Spleen (tissue), 11 donors: ENCODE measurements at regions not wholly inside any gene's neighbourhood (a gene's known extent, or its start where the extent isn't known, plus 50 kb on each side); places are given as distances from the start of the nearest gene placed in this dataset.

ENCODE experiments used
- DNase-seq: peaks from one replicate; pipeline ENCODE4 v3.0.0-alpha.2; 2020
- H3K27ac ChIP-seq, 8 donors: fragments of 200-600 bp; sonication (generic) in 7 of 8; 1 replicate in 4 of 8; 2 replicates in 4 of 8; pipeline versions ENCODE4 v1.5.0 to v1.8.0; 2016 to 2021; ENCODE audit warnings: inconsistent platforms in 4 of 8, mild to moderate bottlenecking in 4 of 8, moderate library complexity in 1 of 8
- H3K27me3 ChIP-seq, 7 donors: fragments of 200-600 bp; sonication (generic) in 6 of 7; replicated peaks in 1 of 7; 1 replicate in 4 of 7; 2 replicates in 3 of 7; pipeline versions ENCODE4 v1.5.0 to v1.8.0; 2016 to 2021; ENCODE audit warnings: inconsistent platforms in 3 of 7, mild to moderate bottlenecking in 1 of 7
- H3K36me3 ChIP-seq, 6 donors: fragments of 200-600 bp; sonication (generic) in 5 of 6; 1 replicate in 4 of 6; 2 replicates in 2 of 6; pipeline versions ENCODE4 v1.5.0 to v1.8.0; 2016 to 2021; ENCODE audit warnings: inconsistent platforms in 2 of 6
- H3K4me1 ChIP-seq, 6 donors: fragments of 200-600 bp; sonication (generic) in 5 of 6; 1 replicate in 3 of 6; 2 replicates in 3 of 6; pipeline versions ENCODE4 v1.5.0 to v1.8.0; 2016 to 2021; ENCODE audit warnings: inconsistent platforms in 3 of 6
- H3K4me3 ChIP-seq, 8 donors: fragments of 200-600 bp; sonication (generic) in 7 of 8; 1 replicate in 4 of 8; 2 replicates in 4 of 8; pipeline versions ENCODE4 v1.5.0 to v1.8.0; 2016 to 2021; ENCODE audit warnings: inconsistent platforms in 4 of 8, mild to moderate bottlenecking in 4 of 8, moderate library complexity in 2 of 8
- H3K9me3 ChIP-seq, 8 donors: fragments of 200-600 bp; sonication (generic) in 7 of 8; 1 replicate in 4 of 8; 2 replicates in 4 of 8; pipeline versions ENCODE4 v1.5.0 to v1.8.0; 2016 to 2021; ENCODE audit warnings: inconsistent platforms in 4 of 8
- POLR2A ChIP-seq, 3 donors: fragments of 450-650 bp; IDR thresholded peaks; one replicate each; pipeline ENCODE4 v1.5.1; 2017; ENCODE audit warnings: antibody characterized with exemption in 3 of 3, mild to moderate bottlenecking in 1 of 3
- POLR2AphosphoS5 ChIP-seq, 3 donors: sonication (generic); formaldehyde crosslinking; IDR thresholded peaks; one replicate each; pipeline ENCODE4 v1.5.1; 2017; ENCODE audit warnings: antibody characterized with exemption in 3 of 3
- WGBS, 5 donors: extraction: QIAGEN DNeasy Blood & Tissue Kit in 3 of 5; methylation state at CpG; one replicate each; pipeline versions ENCODE4 v1.1.5 to v1.1.7; 2013 to 2018; 5-methylcytosine and 5-hydroxymethylcytosine counted together
- intact Hi-C: fragments of 100-400 bp; cut with DNase I; formaldehyde crosslinking; loops from one replicate; pipeline ENCODE4 v1.15.0; 2023; ENCODE audit warnings: low total_unique reads
- TF ChIP-seq, protein P1 (sequence below), 11 experiments: fragments of 200-600 bp in 7 of 11; fragments of 450-650 bp in 4 of 11; sonication (generic) in 4 of 11; IDR thresholded peaks in 8 of 11; conservative IDR thresholded peaks in 3 of 11; 1 replicate in 7 of 11; 2 replicates in 4 of 11; pipeline versions ENCODE4 v1.4.0 to v1.8.0; 2016 to 2021; ENCODE audit warnings: antibody characterized with exemption in 11 of 11, inconsistent platforms in 4 of 11, mild to moderate bottlenecking in 1 of 11
- donor health status: healthy with polysubstance abuse.
- donor health status: DM: no; HTN: no; CAD: no; lungs with moderate emphysema.
- donor health status: DM: no; HTN: no; CAD: no.
- donor health status: Bipolar disorder and iron deficiency.
- donor health status: healthy.
- donor health status: DM: no; HTN: no; CAD: no.
- donor health status: DM: yes; HTN: yes; CAD: no.

DNA sequence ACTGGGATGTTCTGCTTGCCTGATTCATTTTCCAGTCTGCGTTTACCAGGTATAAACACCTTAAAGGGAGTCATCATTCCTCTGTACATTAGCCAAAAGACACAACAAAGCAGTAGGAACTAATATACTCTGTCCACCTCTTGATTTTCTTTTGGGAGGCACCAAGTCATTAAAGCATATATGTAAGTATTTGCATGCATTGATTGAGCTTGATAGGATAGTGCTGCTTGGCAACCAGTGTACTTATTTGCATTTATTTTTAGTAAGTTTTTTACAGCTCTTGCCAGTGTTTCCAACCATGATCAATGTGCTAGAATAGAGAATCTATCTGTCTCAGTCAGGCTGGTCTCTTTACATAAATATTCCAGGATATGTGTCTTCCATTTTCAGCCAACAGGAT lies 353.3 kb upstream of the SEMA3C start:
- Histone ChIP-seq H3K27ac (no peak overlapping the region), H3K36me3 (no peaks in the 10 kb centered on the region), H3K27me3 (no peaks in the 10 kb centered on the region), H3K4me3 (no peak overlapping the region), H3K9me3 (peaks cover 0 to 7% (median 0%) of the 10 kb centered on the region in 8 donors), H3K4me1 (no peaks in the 10 kb centered on the region)
- DNase-seq = no peak
- WGBS, 5 donors = 70 to 96% (median 83%) methylated on average over 1 of the region's 1 CpG
- intact Hi-C loops = no loop called here
- TF ChIP-seq, protein P1, sequence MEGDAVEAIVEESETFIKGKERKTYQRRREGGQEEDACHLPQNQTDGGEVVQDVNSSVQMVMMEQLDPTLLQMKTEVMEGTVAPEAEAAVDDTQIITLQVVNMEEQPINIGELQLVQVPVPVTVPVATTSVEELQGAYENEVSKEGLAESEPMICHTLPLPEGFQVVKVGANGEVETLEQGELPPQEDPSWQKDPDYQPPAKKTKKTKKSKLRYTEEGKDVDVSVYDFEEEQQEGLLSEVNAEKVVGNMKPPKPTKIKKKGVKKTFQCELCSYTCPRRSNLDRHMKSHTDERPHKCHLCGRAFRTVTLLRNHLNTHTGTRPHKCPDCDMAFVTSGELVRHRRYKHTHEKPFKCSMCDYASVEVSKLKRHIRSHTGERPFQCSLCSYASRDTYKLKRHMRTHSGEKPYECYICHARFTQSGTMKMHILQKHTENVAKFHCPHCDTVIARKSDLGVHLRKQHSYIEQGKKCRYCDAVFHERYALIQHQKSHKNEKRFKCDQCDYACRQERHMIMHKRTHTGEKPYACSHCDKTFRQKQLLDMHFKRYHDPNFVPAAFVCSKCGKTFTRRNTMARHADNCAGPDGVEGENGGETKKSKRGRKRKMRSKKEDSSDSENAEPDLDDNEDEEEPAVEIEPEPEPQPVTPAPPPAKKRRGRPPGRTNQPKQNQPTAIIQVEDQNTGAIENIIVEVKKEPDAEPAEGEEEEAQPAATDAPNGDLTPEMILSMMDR (IDR thresholded peaks at IDR 0.05 in 8 of 11, conservative IDR thresholded peaks at IDR 0.05 in 3 of 11) = no peak
- no peak for TF ChIP-seq POLR2AphosphoS5 (IDR thresholded peaks at IDR 0.05)
- TF ChIP-seq POLR2A (IDR thresholded peaks at IDR 0.05) = no peak

- Histone ChIP-seq H3K4me1 (no peaks in the 10 kb centered on the region), H3K27ac (no peak overlapping the region), H3K4me3 (no peak overlapping the region), H3K9me3 (peaks cover 0 to 15% (median 2%) of the 10 kb centered on the region in 8 donors), H3K36me3 (no peaks in the 10 kb centered on the region), H3K27me3 (no peaks in the 10 kb centered on the region)
- intact Hi-C loops = no loop called here
- whole genome bisulfite sequencing, 5 donors = 89 to 100% (median 93%) methylated on average over 1 of the region's 1 CpG
- TF ChIP-seq POLR2AphosphoS5 (IDR thresholded peaks at IDR 0.05) (no peak), POLR2A (IDR thresholded peaks at IDR 0.05) (no peak)
- TF ChIP-seq, protein P1 (IDR thresholded peaks at IDR 0.05 in 8 of 11, conservative IDR thresholded peaks at IDR 0.05 in 3 of 11) = no peak
- DNase-seq = no peak
These were observed 349.7 kb upstream of the SEMA3C start for GRCh38 chr7:81268551-81268950.

DNA sequence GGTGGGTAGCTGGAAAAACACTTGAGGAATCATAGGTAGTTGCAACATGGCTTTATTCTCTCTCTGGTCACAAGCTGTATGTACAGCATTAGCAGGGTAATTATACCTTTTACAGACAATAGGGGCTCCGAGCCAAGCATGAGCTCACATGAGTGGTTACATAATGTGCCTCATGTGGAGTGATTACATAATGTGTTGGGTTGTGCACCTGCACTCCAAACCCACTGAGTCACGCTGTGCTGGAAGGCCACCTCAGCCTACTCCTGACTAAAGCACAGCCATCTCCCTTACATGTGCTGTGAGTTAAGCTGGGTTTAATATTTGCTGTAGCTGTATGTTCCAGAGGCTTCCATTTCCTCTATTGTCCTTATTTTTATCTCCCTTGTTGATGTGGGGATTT lies 348.7 kb upstream of the SEMA3C start:
- peaks cover 0 to 15% (median 2%) of the 10 kb centered on the region in 8 donors for H3K9me3 ChIP-seq
- no peaks in the 10 kb centered on the region for H3K36me3 ChIP-seq
- no peak for DNase-seq
- intact Hi-C loops = no loop called here
- no peak overlapping the region for H3K27ac ChIP-seq
- no peak for TF ChIP-seq POLR2AphosphoS5 (IDR thresholded peaks at IDR 0.05)
- TF ChIP-seq, protein P1 (IDR thresholded peaks at IDR 0.05 in 8 of 11, conservative IDR thresholded peaks at IDR 0.05 in 3 of 11) = no peak
- TF ChIP-seq POLR2A (IDR thresholded peaks at IDR 0.05) = no peak
- 41 to 64% (median 57%) methylated on average over 2 of the region's 2 CpGs for WGBS, 5 donors
- no peaks in the 10 kb centered on the region for H3K27me3 ChIP-seq
- H3K4me3 ChIP-seq = no peak overlapping the region
- H3K4me1 ChIP-seq = no peaks in the 10 kb centered on the region

DNA sequence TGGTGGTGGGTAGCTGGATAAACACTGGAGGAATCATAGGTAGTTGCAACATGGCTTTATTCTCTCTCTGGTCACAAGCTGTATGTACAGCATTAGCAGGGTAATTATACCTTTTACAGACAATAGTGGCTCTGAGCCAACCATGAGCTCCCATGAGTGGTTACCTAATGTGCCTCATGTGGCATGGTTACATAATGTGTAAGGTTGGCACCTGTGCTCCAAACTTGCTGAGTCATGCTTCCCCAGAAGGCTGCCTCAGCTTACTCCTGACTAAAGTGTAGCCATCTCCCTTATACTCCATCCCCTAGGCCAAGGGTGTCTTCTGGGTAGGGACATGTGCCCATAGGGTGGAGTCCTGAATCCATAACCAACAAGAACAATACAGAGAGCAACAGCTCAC lies 345.3 kb upstream of the SEMA3C start:
- Histone ChIP-seq H3K27me3 (no peaks in the 10 kb centered on the region), H3K9me3 (peaks cover 2 to 42% (median 21%) of the 10 kb centered on the region in 8 donors), H3K36me3 (no peaks in the 10 kb centered on the region), H3K27ac (no peak overlapping the region), H3K4me1 (no peaks in the 10 kb centered on the region), H3K4me3 (no peak overlapping the region)
- TF ChIP-seq POLR2A (IDR thresholded peaks at IDR 0.05) (no peak), POLR2AphosphoS5 (IDR thresholded peaks at IDR 0.05) (no peak)
- TF ChIP-seq, protein P1 (IDR thresholded peaks at IDR 0.05 in 8 of 11, conservative IDR thresholded peaks at IDR 0.05 in 3 of 11) = no peak
- intact Hi-C loops = no loop called here
- no peak for DNase-seq
